HG03280 (cell line): ENCODE measurements at regions not wholly inside any gene's neighbourhood (a gene's known extent, or its start where the extent isn't known, plus 50 kb on each side); places are given as distances from the start of the nearest gene placed in this dataset.

Experiments used
- ATAC-seq: cut with Tn5 transposase; IDR thresholded peaks from one replicate; pipeline ENCODE4 v1.9.1; 2021; ENCODE audit warnings: mild to moderate bottlenecking, moderate library complexity; ENCODE audit not compliant: unreplicated experiment

- ATAC-seq, result no peak
These were observed 488.5 kb downstream of the LRFN5 start for GRCh38 chr14:42095155-42095554.

- no peak for ATAC-seq
These were observed 483.4 kb downstream of the LRFN5 start for GRCh38 chr14:42090122-42090521.

GRCh38 chr14:42079911-42080310 lies 473.2 kb downstream of the LRFN5 start:
- ATAC-seq, result no peak

GRCh38 chr14:42078345-42078744 lies 471.7 kb downstream of the LRFN5 start:
- ATAC-seq, result no peak

GRCh38 chr14:42070031-42070430 lies 463.4 kb downstream of the LRFN5 start:
- no peak for ATAC-seq

- no peak for ATAC-seq
These were observed 450.4 kb downstream of the LRFN5 start for GRCh38 chr14:42057111-42057510.

- ATAC-seq, result no peak
These were observed 440.9 kb downstream of the LRFN5 start for GRCh38 chr14:42047421-42048055.

- ATAC-seq, result no peak
These were observed 438.7 kb downstream of the LRFN5 start for GRCh38 chr14:42045383-42045782.

- ATAC-seq, result no peak
These were observed 421.9 kb downstream of the LRFN5 start for GRCh38 chr14:42028607-42029006.

GRCh38 chr14:42027271-42027670 lies 420.6 kb downstream of the LRFN5 start:
- no peak for ATAC-seq

GRCh38 chr14:42023452-42023851 lies 416.8 kb downstream of the LRFN5 start:
- no peak for ATAC-seq

- no peak for ATAC-seq
These were observed 407.6 kb downstream of the LRFN5 start for GRCh38 chr14:42014301-42014700.

- no peak for ATAC-seq
These were observed 406.9 kb downstream of the LRFN5 start for GRCh38 chr14:42013559-42013958.

- ATAC-seq, result no peak
These were observed 406.5 kb downstream of the LRFN5 start for GRCh38 chr14:42013153-42013552.

- no peak for ATAC-seq
These were observed 404.5 kb downstream of the LRFN5 start for GRCh38 chr14:42011221-42011620.

GRCh38 chr14:42004321-42004720 lies 397.6 kb downstream of the LRFN5 start:
- ATAC-seq, result no peak

- ATAC-seq, result no peak
These were observed 395.5 kb downstream of the LRFN5 start for GRCh38 chr14:42002141-42002540.

- ATAC-seq, result no peak
These were observed 394.8 kb downstream of the LRFN5 start for GRCh38 chr14:42001431-42001830.

- ATAC-seq, result no peak
These were observed 393.8 kb downstream of the LRFN5 start for GRCh38 chr14:42000450-42000849.

- no peak for ATAC-seq
These were observed 387.0 kb downstream of the LRFN5 start for GRCh38 chr14:41993687-41994086.

- no peak for ATAC-seq
These were observed 380.0 kb downstream of the LRFN5 start for GRCh38 chr14:41986700-41987099.

- ATAC-seq, result no peak
These were observed 379.5 kb downstream of the LRFN5 start for GRCh38 chr14:41986083-41986645.

- no peak for ATAC-seq
These were observed 366.5 kb downstream of the LRFN5 start for GRCh38 chr14:41973178-41973577.
